C4-2B (cell line): ENCODE measurements at regions not wholly inside any gene's neighbourhood (a gene's known extent, or its start where the extent isn't known, plus 50 kb on each side); places are given as distances from the start of the nearest gene placed in this dataset.

ENCODE experiments used
- H3K27ac ChIP-seq: fragments of 450-650 bp; 2 replicates; pipeline ENCODE4 v1.5.1; 2017
- CTCF ChIP-seq: fragments of 450-650 bp; conservative IDR thresholded peaks from 2 replicates; pipeline ENCODE4 v1.5.1; 2017; ENCODE audit warnings: mild to moderate bottlenecking
- ZFX ChIP-seq: fragments of 450-650 bp; IDR thresholded peaks from 2 replicates; pipeline ENCODE4 v1.6.1; 2017

DNA sequence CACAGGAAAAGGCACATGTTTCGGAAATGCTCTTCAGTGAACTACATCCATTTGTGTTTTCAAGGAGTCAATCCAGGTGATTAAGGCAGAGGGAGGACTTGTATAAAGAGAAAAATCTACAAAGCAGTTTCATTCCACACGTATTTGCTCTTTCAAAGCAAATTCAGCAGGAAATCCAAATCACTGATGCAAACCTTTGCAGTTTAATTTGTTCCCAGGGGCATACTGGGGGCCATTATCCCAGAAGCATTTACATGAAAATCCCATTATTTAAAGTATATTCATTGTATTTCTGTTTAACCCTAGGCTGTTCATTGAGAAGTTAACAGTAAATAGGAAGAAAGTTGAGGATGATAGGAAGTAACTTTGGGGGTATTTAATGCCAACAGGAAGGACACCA, 147.9 kb downstream of the PMP22 start:
- H3K27ac ChIP-seq: no peak overlapping the region
- TF ChIP-seq CTCF (no peak), ZFX (no peak)

GRCh38 chr17:15112846-15113617, 152.1 kb downstream of the PMP22 start:
- no peak for TF ChIP-seq ZFX
- no peak for TF ChIP-seq CTCF
- H3K27ac ChIP-seq: no peak overlapping the region

GRCh38 chr17:15109608-15110007, 155.5 kb downstream of the PMP22 start:
- H3K27ac ChIP-seq: no peak overlapping the region

GRCh38 chr17:15108992-15109391, 156.1 kb downstream of the PMP22 start:
- TF ChIP-seq CTCF: no peak
- no peak for TF ChIP-seq ZFX
- H3K27ac ChIP-seq: no peak overlapping the region

More at GRCh38 chr17:15109608-15110007, 155.5 kb downstream of the PMP22 start:
- TF ChIP-seq ZFX: no peak
- no peak for TF ChIP-seq CTCF

- TF ChIP-seq CTCF (no peak), ZFX (no peak)
- H3K27ac ChIP-seq: no peak overlapping the region
Observed at GRCh38 chr17:15106540-15106939, 158.6 kb downstream of the PMP22 start.

GRCh38 chr17:15103785-15104184, 161.3 kb downstream of the PMP22 start:
- TF ChIP-seq ZFX (no peak), CTCF (no peak)
- no peak overlapping the region for H3K27ac ChIP-seq

GRCh38 chr17:15101175-15101574, 164.0 kb downstream of the PMP22 start:
- H3K27ac ChIP-seq: no peak overlapping the region
- TF ChIP-seq ZFX: no peak
- no peak for TF ChIP-seq CTCF
